K562 (cell line): ENCODE measurements at regions not wholly inside any gene's neighbourhood (a gene's known extent, or its start where the extent isn't known, plus 50 kb on each side); places are given as distances from the start of the nearest gene placed in this dataset.

ENCODE experiments used
- ATAC-seq: fragments of 200-7000 bp; cut with Tn5 transposase; 3 replicates; pipeline ENCODE4 v1.9.1; 2020; ENCODE audit warnings: moderate library complexity
- BruUV-seq: library from RNA; stranded (reverse); fragments of 400-500 nt; replicated peaks from 2 replicates; lab custom pipeline; 2021; lab: Mats Ljungman, UMichigan
- CTCF ChIA-PET: fragments of 300-600 bp; formaldehyde crosslinking; extraction: SDS; loops from one replicate; lab custom pipeline; 2021; ENCODE audit warnings: low intra/inter-chr PET ratio; lab: Yijun Ruan, JAX
- POLR2A ChIA-PET: fragments of 300-600, 350-650 bp; sonication (Branson Sonifier 250); formaldehyde crosslinking; extraction: SDS; loops from one replicate; lab custom pipeline; 2021; ENCODE audit warnings: antibody characterized with exemption, inconsistent platforms; lab: Yijun Ruan, JAX
- DNase-seq, 4 experiments: peaks; one replicate each; pipeline versions ENCODE4 v3.0.0 to v3.0.0-alpha.2; 2011 to 2018; ENCODE audit warnings: low spot score in 3 of 4, mixed read lengths in 3 of 4; ENCODE audit errors: extremely low read depth in 1 of 4
- FAIRE-seq: peaks from 2 replicates; lab custom pipeline; 2011; peaks lifted over from hg19 to GRCh38; lab: Jason Lieb, UNC
- H2AFZ ChIP-seq: 2 replicates; pipeline ENCODE4 v1.6.0; 2011; ENCODE audit warnings: low read depth, low read length, control low read depth, inconsistent platforms
- H3K27ac ChIP-seq: fragments of 200-600 bp; 3 replicates; pipeline ENCODE4 v1.8.0; 2011; ENCODE audit warnings: low read depth, mild to moderate bottlenecking, control low read depth, inconsistent platforms, low read length, moderate library complexity, mixed read lengths; ENCODE audit errors: extremely low read depth
- H3K27me3 ChIP-seq, 2 experiments: fragments of 300-600 bp in 1 of 2; 2 replicates in 1 of 2; 3 replicates in 1 of 2; pipeline versions ENCODE4 v1.6.0 to v1.8.0; 2011; ENCODE audit warnings: inconsistent platforms in 2 of 2, low read length in 2 of 2, mild to moderate bottlenecking in 1 of 2, mixed read lengths in 1 of 2, moderate library complexity in 1 of 2; ENCODE audit not compliant: control insufficient read depth in 2 of 2, insufficient read depth in 2 of 2
- H3K36me3 ChIP-seq: fragments of 300-600 bp; 3 replicates; pipeline ENCODE4 v1.8.0; 2011; ENCODE audit warnings: mild to moderate bottlenecking, low read length, inconsistent platforms; ENCODE audit not compliant: control insufficient read depth, insufficient read depth
- H3K4me1 ChIP-seq, 2 experiments: fragments of 200-600 bp in 1 of 2; replicated peaks in 1 of 2; 2 replicates in 1 of 2; 3 replicates in 1 of 2; pipeline versions ENCODE4 v1.5.1 to v1.8.0; 2011; ENCODE audit warnings: inconsistent platforms in 2 of 2, low read length in 2 of 2, mild to moderate bottlenecking in 1 of 2, mixed read lengths in 1 of 2, moderate library complexity in 1 of 2; ENCODE audit not compliant: control insufficient read depth in 2 of 2, insufficient read depth in 2 of 2
- H3K4me2 ChIP-seq: 2 replicates; pipeline ENCODE4 v1.6.1; 2011; ENCODE audit warnings: low read length, control low read depth, inconsistent platforms, mixed read lengths; ENCODE audit not compliant: insufficient read depth
- H3K4me3 ChIP-seq: fragments of 200-600 bp; sonication (generic), shearing (Covaris generic); 2 replicates; pipeline ENCODE4 v1.5.1; 2016; ENCODE audit warnings: control low read depth, inconsistent platforms
- H3K79me2 ChIP-seq: fragments of 200-600 bp; 3 replicates; pipeline ENCODE4 v1.8.0; 2011; ENCODE audit warnings: low read length, inconsistent platforms; ENCODE audit not compliant: control insufficient read depth, insufficient read depth
- H3K9ac ChIP-seq, 2 experiments: 2 replicates each; pipeline versions ENCODE4 v1.6.0 to v1.6.1; 2011; ENCODE audit warnings: low read depth in 2 of 2, low read length in 2 of 2, control low read depth in 1 of 2, inconsistent platforms in 1 of 2, mild to moderate bottlenecking in 1 of 2, mixed read lengths in 1 of 2; ENCODE audit not compliant: insufficient read depth in 1 of 2
- H3K9me1 ChIP-seq: one replicate; pipeline ENCODE4 v1.6.0; 2011; ENCODE audit warnings: inconsistent platforms, mild to moderate bottlenecking, low read length, moderate library complexity; ENCODE audit not compliant: control insufficient read depth, insufficient read depth
- H3K9me3 ChIP-seq: replicated peaks from 2 replicates; pipeline ENCODE4 v1.5.1; 2011; ENCODE audit warnings: low read depth, low read length, inconsistent platforms; ENCODE audit not compliant: control insufficient read depth, insufficient read depth
- H4K20me1 ChIP-seq: replicated peaks from 2 replicates; pipeline ENCODE4 v1.6.1; 2011; ENCODE audit warnings: low read length, inconsistent platforms, mixed read lengths; ENCODE audit not compliant: control insufficient read depth, insufficient read depth
- CEBPB ChIP-seq: fragments of 450-650 bp; IDR thresholded peaks from 2 replicates; pipeline ENCODE4 v1.6.1; 2016; ENCODE audit warnings: missing genetic modification characterization, missing compliant biosample characterization
- HNRNPH1 ChIP-seq: fragments of 200-400 bp; formaldehyde crosslinking; optimal IDR thresholded peaks from 2 replicates; pipeline ENCODE3; 2017; ENCODE audit warnings: low read depth, mild to moderate bottlenecking, low read length, moderate library complexity
- HOXB6 ChIP-seq: fragments of 250-450 bp; sonication (Bioruptor Pico); IDR thresholded peaks from 2 replicates; pipeline ENCODE4 v1.5.1; 2022; ENCODE audit warnings: mild to moderate bottlenecking, borderline replicate concordance
- ID3 ChIP-seq, 2 experiments: fragments of 250-450 bp in 1 of 2; fragments of 450-650 bp in 1 of 2; sonication (Bioruptor Pico) in 1 of 2; IDR thresholded peaks; 2 replicates each; pipeline versions ENCODE4 v1.6.1 to v1.8.0; 2016 to 2021; ENCODE audit warnings: mild to moderate bottlenecking in 2 of 2, moderate library complexity in 2 of 2, missing compliant biosample characterization in 1 of 2, missing genetic modification characterization in 1 of 2
- ILF3 ChIP-seq: fragments of 450-650 bp; IDR thresholded peaks from 2 replicates; pipeline ENCODE4 v1.6.1; 2018; ENCODE audit warnings: antibody characterized with exemption, mild to moderate bottlenecking, moderate library complexity, borderline replicate concordance
- MXD1 ChIP-seq: fragments of 250-450 bp; sonication (Bioruptor Pico); IDR thresholded peaks from 2 replicates; pipeline ENCODE4 v1.8.0; 2021; ENCODE audit warnings: borderline replicate concordance, mild to moderate bottlenecking, moderate library complexity; ENCODE audit not compliant: poor library complexity, severe bottlenecking
- NFIC ChIP-seq: fragments of 450-650 bp; IDR thresholded peaks from 2 replicates; pipeline ENCODE4 v1.6.1; 2017; ENCODE audit warnings: mild to moderate bottlenecking, inconsistent platforms
- RAD51 ChIP-seq: fragments of 450-650 bp; IDR thresholded peaks from 2 replicates; pipeline ENCODE4 v1.7.1; 2016; ENCODE audit warnings: low read depth, mild to moderate bottlenecking, borderline replicate concordance
- RBM14 ChIP-seq: fragments of 200-400 bp; formaldehyde crosslinking; IDR thresholded peaks from 2 replicates; pipeline ENCODE4 v1.6.1; 2018; ENCODE audit warnings: low read depth, mild to moderate bottlenecking, low read length, moderate library complexity, borderline replicate concordance; ENCODE audit not compliant: insufficient read depth
- RNF219 ChIP-seq: fragments of 250-450 bp; sonication (Bioruptor Pico); IDR thresholded peaks from 2 replicates; pipeline ENCODE4 v1.5.0; 2022; ENCODE audit warnings: mild to moderate bottlenecking
- TCF3 ChIP-seq: sonication (generic); formaldehyde crosslinking; IDR thresholded peaks from 2 replicates; pipeline ENCODE4 v1.4.0; 2020; ENCODE audit warnings: mild to moderate bottlenecking, missing genetic modification reagents
- ZBTB43 ChIP-seq: sonication (generic); formaldehyde crosslinking; IDR thresholded peaks from 2 replicates; pipeline ENCODE4 v1.8.0; 2023; ENCODE audit warnings: mild to moderate bottlenecking, missing genetic modification reagents
- ZNF224 ChIP-seq: sonication (generic); formaldehyde crosslinking; IDR thresholded peaks from 2 replicates; pipeline ENCODE4 v1.8.0; 2022; ENCODE audit warnings: mild to moderate bottlenecking, missing genetic modification reagents
- ZNF561 ChIP-seq: fragments of 450-650 bp; formaldehyde crosslinking; conservative IDR thresholded peaks from 2 replicates; pipeline ENCODE4 v1.4.0; 2020; ENCODE audit warnings: mild to moderate bottlenecking, moderate library complexity
- ZNF584 ChIP-seq: fragments of 200-800 bp; sonication (Bioruptor generic); IDR thresholded peaks from 2 replicates; pipeline ENCODE4 v1.6.1; 2016; ENCODE audit warnings: low read depth, mild to moderate bottlenecking, missing genetic modification characterization, missing compliant biosample characterization
- WGBS: fragments of 100-300 bp; shearing (Covaris generic); methylation state at CpG from one replicate; pipeline ENCODE4 v1.1.6; 2016; ENCODE audit warnings: low coverage, mixed read lengths; ENCODE audit not compliant: insufficient coverage; ENCODE audit errors: missing lambda C conversion rate; 5-methylcytosine and 5-hydroxymethylcytosine counted together
- in situ Hi-C: fragments of 300-500 bp; cut with MboI; formaldehyde crosslinking; loops from 4 replicates; pipeline ENCODE4 v1.15.0; 2018; ENCODE audit warnings: inconsistent platforms, mixed read lengths
- intact Hi-C: fragments of 100-400 bp; cut with micrococcal nuclease; formaldehyde crosslinking; loops from 2 replicates; pipeline ENCODE4 v1.14.2; 2022

- no TSS peak for BruUV-seq
- ChIA-PET CTCF (no interaction called here), POLR2A (interaction anchor here (0.6 kb wide), 1 partner anchor 16 kb away, joined by 5 read pairs; no protein-coding TSS in a partner anchor)
- TF ChIP-seq RNF219 (no peak), ZNF584 (CRISPR knock-in tag) (no peak), ZBTB43 (no peak), HNRNPH1 (no peak), HOXB6 (CRISPR knock-in tag) (no peak), ZNF561 (CRISPR knock-in tag) (no peak), ID3 (CRISPR knock-in tag; IDR thresholded peaks at IDR 0.05) (no peak), ID3 (tag; IDR thresholded peaks at IDR 0.05) (no peak), RBM14 (no peak), TCF3 (CRISPR knock-in tag) (no peak), NFIC (no peak), ILF3 (no peak), CEBPB (tag) (no peak), ZNF224 (CRISPR knock-in tag) (no peak), MXD1 (no peak), RAD51 (no peak)
- intact Hi-C loops, result no loop called here
- H3K9me3 ChIP-seq, result no peaks in the 10 kb centered on the region
- no peaks in the 10 kb centered on the region for H3K36me3 ChIP-seq
- in situ Hi-C loops, result no loop called here
- 2% methylated on average over 19 of the region's 21 CpGs for WGBS
- FAIRE-seq, result no peak
- ATAC-seq, result no peak
- H3K4me3 ChIP-seq, result no peak overlapping the region
- no peak overlapping the region for H2AFZ ChIP-seq
- H3K4me2 ChIP-seq, result no peak overlapping the region
- H3K9ac ChIP-seq, result no peak overlapping the region
- H3K9me1 ChIP-seq, result no peaks in the 10 kb centered on the region
- H3K79me2 ChIP-seq, result no peaks in the 10 kb centered on the region
- DNase-seq, result no peak
- H4K20me1 ChIP-seq, result peaks cover 7% of the 10 kb centered on the region; the same call in 1 of the 2 replicates
- peaks cover 0 to 5% of the 10 kb centered on the region in 2 experiments; a peak in 1 of 5 replicates for H3K4me1 ChIP-seq
- H3K27ac ChIP-seq, result no peak overlapping the region
- peaks cover 42 to 76% of the 10 kb centered on the region in 2 experiments for H3K27me3 ChIP-seq
These were observed 66.6 kb upstream of the SNTG2 start for GRCh38 chr2:883803-884748.
